Epithelial cell of proximal tubule (primary cell): ENCODE measurements at regions not wholly inside any gene's neighbourhood (a gene's known extent, or its start where the extent isn't known, plus 50 kb on each side); places are given as distances from the start of the nearest gene placed in this dataset.

ENCODE experiments used
- DNase-seq: peaks from one replicate; pipeline ENCODE4 v3.0.0-alpha.2; 2011; ENCODE audit warnings: low read depth
- H3K4me3 ChIP-seq: 2 replicates; pipeline ENCODE4 v1.5.1; 2011; ENCODE audit warnings: low read depth, mild to moderate bottlenecking, low read length
- TF ChIP-seq, protein P1 (sequence below): conservative IDR thresholded peaks from 2 replicates; pipeline ENCODE4 v1.5.1; 2012; ENCODE audit warnings: low read depth, mild to moderate bottlenecking, low read length

DNA sequence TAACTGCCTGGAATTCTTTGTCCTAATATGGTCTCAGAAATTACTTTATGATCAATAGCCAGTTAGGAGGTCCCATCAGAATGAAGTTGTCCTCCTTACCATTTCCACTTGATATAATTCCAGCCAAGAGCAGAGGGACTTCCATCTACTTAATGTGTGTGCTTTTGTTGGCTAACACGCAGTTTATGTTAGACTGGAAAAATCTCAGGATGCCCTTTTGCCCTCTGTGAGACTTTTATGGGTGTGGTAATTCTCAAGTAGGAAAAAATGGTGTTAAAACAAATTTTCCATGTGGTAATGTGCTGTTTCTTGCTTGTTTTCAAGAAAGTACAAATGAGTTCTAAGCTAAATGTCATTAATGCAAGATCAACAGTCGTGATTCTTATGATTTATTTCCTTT, 327.1 kb downstream of the MTRR start:
- no peak for DNase-seq
- no peak overlapping the region for H3K4me3 ChIP-seq
- TF ChIP-seq, protein P1, sequence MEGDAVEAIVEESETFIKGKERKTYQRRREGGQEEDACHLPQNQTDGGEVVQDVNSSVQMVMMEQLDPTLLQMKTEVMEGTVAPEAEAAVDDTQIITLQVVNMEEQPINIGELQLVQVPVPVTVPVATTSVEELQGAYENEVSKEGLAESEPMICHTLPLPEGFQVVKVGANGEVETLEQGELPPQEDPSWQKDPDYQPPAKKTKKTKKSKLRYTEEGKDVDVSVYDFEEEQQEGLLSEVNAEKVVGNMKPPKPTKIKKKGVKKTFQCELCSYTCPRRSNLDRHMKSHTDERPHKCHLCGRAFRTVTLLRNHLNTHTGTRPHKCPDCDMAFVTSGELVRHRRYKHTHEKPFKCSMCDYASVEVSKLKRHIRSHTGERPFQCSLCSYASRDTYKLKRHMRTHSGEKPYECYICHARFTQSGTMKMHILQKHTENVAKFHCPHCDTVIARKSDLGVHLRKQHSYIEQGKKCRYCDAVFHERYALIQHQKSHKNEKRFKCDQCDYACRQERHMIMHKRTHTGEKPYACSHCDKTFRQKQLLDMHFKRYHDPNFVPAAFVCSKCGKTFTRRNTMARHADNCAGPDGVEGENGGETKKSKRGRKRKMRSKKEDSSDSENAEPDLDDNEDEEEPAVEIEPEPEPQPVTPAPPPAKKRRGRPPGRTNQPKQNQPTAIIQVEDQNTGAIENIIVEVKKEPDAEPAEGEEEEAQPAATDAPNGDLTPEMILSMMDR, result no peak

GRCh38 chr5:8208307-8208706, 339.4 kb downstream of the MTRR start:
- DNase-seq, result no peak
- H3K4me3 ChIP-seq, result no peak overlapping the region
- TF ChIP-seq, protein P1, result no peak

GRCh38 chr5:8209500-8209899, 340.6 kb downstream of the MTRR start:
- DNase-seq, result no peak
- no peak overlapping the region for H3K4me3 ChIP-seq
- TF ChIP-seq, protein P1, result no peak

- H3K4me3 ChIP-seq, result no peak overlapping the region
- DNase-seq, result no peak
- TF ChIP-seq, protein P1, result no peak
These were observed 344.8 kb downstream of the MTRR start for GRCh38 chr5:8213701-8214240.

DNA sequence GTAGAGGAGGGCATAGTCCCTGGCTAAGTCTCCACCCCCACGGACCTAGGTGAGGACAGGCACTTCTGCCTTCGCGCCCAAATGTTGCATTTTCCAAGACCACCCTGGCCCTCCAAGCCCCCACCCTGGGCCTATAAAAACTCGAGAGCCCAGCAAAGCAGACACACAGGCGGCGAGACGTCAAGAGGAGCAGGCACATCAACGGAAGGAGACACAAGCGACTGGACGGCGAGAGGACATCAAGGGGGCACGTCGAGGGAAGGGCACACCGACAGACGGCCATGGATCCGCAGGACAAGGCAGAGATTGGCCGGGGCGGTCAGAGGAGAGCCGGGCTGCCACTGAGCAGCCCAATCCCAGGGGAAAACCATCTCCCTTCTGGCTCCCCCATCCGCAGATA, 348.0 kb downstream of the MTRR start:
- TF ChIP-seq, protein P1, result no peak
- DNase-seq, result no peak
- no peak overlapping the region for H3K4me3 ChIP-seq

DNA sequence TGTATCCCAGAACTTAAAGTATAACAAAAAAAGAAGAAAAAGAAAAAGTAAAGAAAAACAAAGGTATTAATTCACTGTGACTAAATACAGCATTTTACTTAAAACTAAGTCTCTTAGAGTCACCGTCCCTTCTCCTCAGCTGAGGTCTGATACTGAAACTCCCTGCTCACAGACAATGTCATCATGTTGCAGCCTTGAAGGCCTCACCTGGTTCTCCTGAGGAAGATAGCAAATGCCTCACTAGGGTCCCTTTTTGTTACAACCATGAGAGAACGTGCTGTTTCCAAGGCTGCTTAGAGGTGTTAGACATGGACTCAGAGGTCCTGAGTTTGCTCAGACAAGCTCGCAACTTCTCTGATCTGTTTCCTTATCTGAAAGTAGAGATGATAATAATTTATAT, 357.2 kb downstream of the MTRR start:
- H3K4me3 ChIP-seq, result no peak overlapping the region
- DNase-seq, result no peak
- TF ChIP-seq, protein P1, result no peak

DNA sequence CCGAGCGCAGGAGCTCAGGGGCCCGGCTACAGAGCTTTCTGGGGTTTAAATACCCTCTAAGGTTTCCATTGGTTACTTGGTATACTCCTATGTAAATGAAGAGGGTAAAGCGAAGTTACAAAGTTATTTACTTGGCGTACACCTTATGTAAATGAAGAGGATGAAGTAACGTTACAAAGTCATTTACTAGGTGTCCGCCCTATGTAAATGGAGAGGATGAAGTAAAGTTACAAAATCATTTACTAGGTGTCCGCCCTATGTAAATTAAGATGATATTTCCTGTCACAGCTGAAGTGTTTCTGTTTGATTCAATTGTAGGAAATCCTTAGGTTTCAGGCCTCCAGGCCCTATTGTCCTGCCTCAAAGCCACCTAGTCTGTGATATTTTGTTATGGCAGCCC, 358.2 kb downstream of the MTRR start:
- DNase-seq, result no peak
- TF ChIP-seq, protein P1, result no peak
- H3K4me3 ChIP-seq, result no peak overlapping the region
